HL-60 (cell line): ENCODE measurements at regions not wholly inside any gene's neighbourhood (a gene's known extent, or its start where the extent isn't known, plus 50 kb on each side); places are given as distances from the start of the nearest gene placed in this dataset.

ENCODE experiments used
- DNase-seq, 2 experiments: peaks; one replicate each; pipeline ENCODE4 v3.0.0-alpha.2; 2010 to 2020; ENCODE audit warnings: low read depth in 1 of 2, low spot score in 1 of 2
- H3K27ac ChIP-seq: fragments of 250-450 bp; sonication (Bioruptor Pico); replicated peaks from 2 replicates; pipeline ENCODE4 v1.5.1; 2020; ENCODE audit warnings: mild to moderate bottlenecking, moderate library complexity
- H3K27me3 ChIP-seq: fragments of 250-450 bp; sonication (Bioruptor Pico); 2 replicates; pipeline ENCODE4 v1.5.1; 2021; ENCODE audit warnings: mild to moderate bottlenecking, moderate library complexity; ENCODE audit not compliant: insufficient read depth, poor library complexity, severe bottlenecking
- H3K4me3 ChIP-seq: replicated peaks from 2 replicates; pipeline ENCODE4 v1.5.1; 2011; ENCODE audit warnings: mild to moderate bottlenecking, control low read depth, low read length; ENCODE audit not compliant: insufficient read depth
- CTCF ChIP-seq: IDR thresholded peaks from one replicate; pipeline ENCODE4 v1.5.1; 2011; ENCODE audit warnings: low read length, control low read depth, inconsistent platforms; ENCODE audit not compliant: insufficient read depth
- GABPA ChIP-seq: IDR thresholded peaks from 2 replicates; pipeline ENCODE4 v1.6.1; 2012; ENCODE audit warnings: low read depth
- POLR2AphosphoS5 ChIP-seq: IDR thresholded peaks from 2 replicates; pipeline ENCODE4 v1.6.1; 2012; ENCODE audit warnings: low read depth
- REST ChIP-seq: IDR thresholded peaks from 2 replicates; pipeline ENCODE4 v1.6.1; 2012; ENCODE audit warnings: low read depth; ENCODE audit not compliant: insufficient replicate concordance
- SPI1 ChIP-seq: IDR thresholded peaks from 2 replicates; pipeline ENCODE4 v1.6.1; 2012; ENCODE audit warnings: low read depth, mild to moderate bottlenecking, borderline replicate concordance

GRCh38 chr5:23139338-23140171 lies 286.4 kb upstream of the CDH12 start:
- no peak overlapping the region for H3K4me3 ChIP-seq
- no peaks in the 10 kb centered on the region for H3K27me3 ChIP-seq
- no peak overlapping the region for H3K27ac ChIP-seq
- TF ChIP-seq POLR2AphosphoS5, result no peak
- TF ChIP-seq CTCF, result peak; percentile 21
- no peak for DNase-seq

- no peak overlapping the region for H3K27ac ChIP-seq
- no peak for TF ChIP-seq REST
- no peak for TF ChIP-seq POLR2AphosphoS5
- no peak for TF ChIP-seq SPI1
- TF ChIP-seq CTCF, result no peak
- TF ChIP-seq GABPA, result no peak
- no peak for DNase-seq
- H3K27me3 ChIP-seq, result no peaks in the 10 kb centered on the region
- H3K4me3 ChIP-seq, result no peak overlapping the region
Measured at GRCh38 chr5:23136958-23137357, 283.8 kb upstream of the CDH12 start.

GRCh38 chr5:23132231-23132630 lies 279.1 kb upstream of the CDH12 start:
- no peak for TF ChIP-seq REST
- Histone ChIP-seq H3K27me3 (no peaks in the 10 kb centered on the region), H3K27ac (no peak overlapping the region), H3K4me3 (no peak overlapping the region)
- DNase-seq, result no peak

GRCh38 chr5:23112237-23112636 lies 259.1 kb upstream of the CDH12 start:
- no peak overlapping the region for H3K27ac ChIP-seq
- no peaks in the 10 kb centered on the region for H3K27me3 ChIP-seq
- DNase-seq, result no peak
- no peak for TF ChIP-seq GABPA
- no peak for TF ChIP-seq CTCF
- H3K4me3 ChIP-seq, result no peak overlapping the region
